Superior temporal gyrus (tissue), 1 donor: ENCODE measurements at regions not wholly inside any gene's neighbourhood (a gene's known extent, or its start where the extent isn't known, plus 50 kb on each side); places are given as distances from the start of the nearest gene placed in this dataset.
"Not testable (repeated sequence)": the region's sequence is repeated elsewhere in the genome, so short reads cannot be mapped to it uniquely, and the experiment has no call there.

Source experiments
- DNase-seq: peaks from one replicate; pipeline ENCODE4 v3.0.0-alpha.2; 2016; ENCODE audit errors: extremely low spot score

- no peak for DNase-seq
Observed at GRCh38 chr13:23067129-23067528, 113.7 kb upstream of the SGCG start.

- DNase-seq: no peak
Observed at GRCh38 chr13:23069566-23069965, 111.2 kb upstream of the SGCG start.

GRCh38 chr13:23074075-23074828 lies 106.5 kb upstream of the SGCG start:
- DNase-seq: no peak

- no peak for DNase-seq
Observed at GRCh38 chr13:23081220-23081619, 99.6 kb upstream of the SGCG start.

GRCh38 chr13:23081901-23082300 lies 98.9 kb upstream of the SGCG start:
- DNase-seq: peak; percentile 44

GRCh38 chr13:23086968-23087623 lies 93.7 kb upstream of the SGCG start:
- no peak for DNase-seq

- no peak for DNase-seq
Observed at GRCh38 chr13:23087880-23088279, 92.9 kb upstream of the SGCG start.

- DNase-seq: no peak
Observed at GRCh38 chr13:23098161-23098907, 82.4 kb upstream of the SGCG start.

- no peak for DNase-seq
Observed at GRCh38 chr13:23105051-23105450, 75.7 kb upstream of the SGCG start.

GRCh38 chr13:23107665-23108064 lies 73.1 kb upstream of the SGCG start:
- DNase-seq: no peak

GRCh38 chr13:23119131-23119530 lies 61.6 kb upstream of the SGCG start:
- peak; percentile 51 for DNase-seq

- not testable (repeated sequence) for DNase-seq
Observed at GRCh38 chr13:23127540-23127939, 53.2 kb upstream of the SGCG start.

- DNase-seq: no peak
Observed at GRCh38 chr13:23129331-23129730, 51.4 kb upstream of the SGCG start.
